Suprapubic skin (tissue), 4 donors: ENCODE measurements at regions not wholly inside any gene's neighbourhood (a gene's known extent, or its start where the extent isn't known, plus 50 kb on each side); places are given as distances from the start of the nearest gene placed in this dataset.

ENCODE experiments used
- EP300 ChIP-seq: sonication (generic); formaldehyde crosslinking; IDR thresholded peaks from one replicate; pipeline ENCODE4 v1.6.1; 2017; ENCODE audit warnings: antibody characterized with exemption
- POLR2A ChIP-seq, 2 donors: fragments of 450-650 bp; IDR thresholded peaks; one replicate each; pipeline ENCODE4 v1.6.1; 2017; ENCODE audit warnings: antibody characterized with exemption in 2 of 2, mild to moderate bottlenecking in 2 of 2, moderate library complexity in 2 of 2
- POLR2AphosphoS5 ChIP-seq, 3 donors: sonication (generic); formaldehyde crosslinking; IDR thresholded peaks; one replicate each; pipeline ENCODE4 v1.6.1; 2017; ENCODE audit warnings: antibody characterized with exemption in 3 of 3
- TF ChIP-seq, protein P1 (sequence below), 2 donors: fragments of 200-600 bp in 1 of 2; fragments of 450-650 bp in 1 of 2; sonication (generic) in 1 of 2; IDR thresholded peaks; one replicate each; pipeline ENCODE4 v1.5.1; 2016 to 2019; ENCODE audit warnings: antibody characterized with exemption in 2 of 2, mild to moderate bottlenecking in 1 of 2, moderate library complexity in 1 of 2

DNA sequence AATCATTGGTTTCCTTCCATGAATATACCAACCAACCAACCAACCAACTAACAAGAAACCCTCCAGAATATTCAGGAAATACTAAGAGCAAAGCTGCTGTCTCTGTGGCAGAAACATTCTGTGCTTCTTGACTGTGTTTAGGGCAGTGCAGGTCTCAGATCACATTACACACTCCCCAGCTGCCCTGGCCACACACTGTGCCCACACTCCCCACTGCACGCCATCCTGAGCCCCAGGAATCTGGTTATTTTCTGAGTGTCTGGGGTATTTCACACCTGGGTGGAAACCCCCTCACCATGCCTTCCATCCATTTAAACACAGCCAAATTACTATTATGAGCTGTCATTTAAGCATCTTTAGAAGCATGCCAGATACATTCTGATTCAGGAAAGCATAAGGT, 183.7 kb upstream of the ANK3 start:
- TF ChIP-seq, protein P1, sequence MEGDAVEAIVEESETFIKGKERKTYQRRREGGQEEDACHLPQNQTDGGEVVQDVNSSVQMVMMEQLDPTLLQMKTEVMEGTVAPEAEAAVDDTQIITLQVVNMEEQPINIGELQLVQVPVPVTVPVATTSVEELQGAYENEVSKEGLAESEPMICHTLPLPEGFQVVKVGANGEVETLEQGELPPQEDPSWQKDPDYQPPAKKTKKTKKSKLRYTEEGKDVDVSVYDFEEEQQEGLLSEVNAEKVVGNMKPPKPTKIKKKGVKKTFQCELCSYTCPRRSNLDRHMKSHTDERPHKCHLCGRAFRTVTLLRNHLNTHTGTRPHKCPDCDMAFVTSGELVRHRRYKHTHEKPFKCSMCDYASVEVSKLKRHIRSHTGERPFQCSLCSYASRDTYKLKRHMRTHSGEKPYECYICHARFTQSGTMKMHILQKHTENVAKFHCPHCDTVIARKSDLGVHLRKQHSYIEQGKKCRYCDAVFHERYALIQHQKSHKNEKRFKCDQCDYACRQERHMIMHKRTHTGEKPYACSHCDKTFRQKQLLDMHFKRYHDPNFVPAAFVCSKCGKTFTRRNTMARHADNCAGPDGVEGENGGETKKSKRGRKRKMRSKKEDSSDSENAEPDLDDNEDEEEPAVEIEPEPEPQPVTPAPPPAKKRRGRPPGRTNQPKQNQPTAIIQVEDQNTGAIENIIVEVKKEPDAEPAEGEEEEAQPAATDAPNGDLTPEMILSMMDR (IDR thresholded peaks at IDR 0.05), result no peak
- TF ChIP-seq POLR2A (IDR thresholded peaks at IDR 0.05) (no peak), EP300 (no peak), POLR2AphosphoS5 (IDR thresholded peaks at IDR 0.05) (no peak)
